Hematopoietic multipotent progenitor cell treated with erythropoietin and hydrocortisone succinate and interleukin-3 and kit ligand, for 4 days (in vitro differentiated cells): ENCODE measurements at regions not wholly inside any gene's neighbourhood (a gene's known extent, or its start where the extent isn't known, plus 50 kb on each side); places are given as distances from the start of the nearest gene placed in this dataset.
"Not testable (repeated sequence)": the region's sequence is repeated elsewhere in the genome, so short reads cannot be mapped to it uniquely, and the experiment has no call there.

Experiments used
- DNase-seq: peaks from one replicate; pipeline ENCODE4 v3.0.0-alpha.2; 2015

- DNase-seq, result peak; percentile 4
Observed at GRCh38 chr1:163914785-163915413, 593.1 kb downstream of the NUF2 start.

DNA sequence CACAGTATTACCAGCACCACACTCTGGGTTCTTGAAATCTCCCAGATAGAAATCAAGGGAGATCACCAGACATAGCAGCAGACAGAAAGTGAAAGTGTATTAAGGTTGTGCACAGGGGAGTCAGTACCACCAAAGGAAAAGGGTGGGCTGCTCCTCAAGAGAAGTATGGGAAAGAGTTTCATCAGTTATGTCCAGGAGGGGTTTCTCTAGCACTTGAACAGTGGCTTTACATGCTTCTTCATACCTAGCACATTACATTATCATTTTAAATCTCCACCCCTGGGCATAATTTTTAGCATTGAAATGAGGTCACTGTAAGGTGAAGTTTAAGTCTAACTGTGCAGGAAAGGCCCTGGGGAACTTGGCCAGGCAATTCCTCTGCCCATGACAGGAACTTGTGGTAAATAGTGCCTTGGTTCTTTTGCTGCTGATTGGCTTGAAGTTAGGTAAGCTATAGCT is 601.0 kb downstream of the NUF2 start:
- DNase-seq, result peak; percentile 68

DNA sequence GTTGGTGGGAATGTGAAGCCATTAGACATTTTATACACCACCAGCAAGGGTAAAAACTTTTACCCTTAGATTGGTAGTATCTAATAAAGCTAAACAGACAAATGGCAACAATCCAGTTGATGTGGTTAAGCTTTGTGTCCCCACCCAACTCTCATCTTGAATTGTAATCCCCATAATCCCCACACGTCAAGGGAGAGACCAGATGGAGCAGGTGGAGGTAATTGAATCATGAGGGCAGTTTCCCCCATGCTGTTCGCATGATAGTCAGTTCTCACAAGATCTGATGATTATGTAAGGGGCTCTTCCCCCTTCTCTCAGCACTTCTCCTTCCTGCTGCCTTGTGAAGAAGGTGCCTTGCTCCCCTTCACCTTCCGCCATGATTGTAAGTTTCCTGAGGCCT is 602.3 kb downstream of the NUF2 start:
- DNase-seq, result peak; percentile 8

GRCh38 chr1:163927493-163927892 is 605.7 kb downstream of the NUF2 start:
- DNase-seq, result no peak

GRCh38 chr1:163928069-163928468 is 606.3 kb downstream of the NUF2 start:
- no peak for DNase-seq

DNA sequence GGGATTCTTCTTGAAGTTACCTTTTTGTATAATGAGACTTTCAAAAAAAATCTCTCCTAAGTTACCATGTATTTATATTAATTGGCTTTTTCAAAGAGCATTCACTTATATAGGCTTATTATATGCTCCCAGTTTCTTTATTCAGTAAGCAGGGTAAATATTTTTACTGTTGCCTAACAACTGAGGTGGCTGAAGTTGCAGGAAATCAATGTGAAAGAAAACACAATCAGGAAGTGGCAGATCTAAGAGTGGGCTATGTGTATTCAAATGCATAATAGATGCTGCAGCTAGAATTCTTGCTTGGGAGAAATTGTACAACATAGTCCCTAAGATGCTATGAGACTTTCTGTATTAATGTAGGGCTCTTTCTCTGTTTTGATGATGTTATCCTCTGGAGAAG is 606.9 kb downstream of the NUF2 start:
- no peak for DNase-seq

GRCh38 chr1:163932901-163933300 is 611.1 kb downstream of the NUF2 start:
- peak; percentile 3 for DNase-seq

GRCh38 chr1:163933437-163933836 is 611.7 kb downstream of the NUF2 start:
- no peak for DNase-seq

GRCh38 chr1:163935738-163936374 is 614.1 kb downstream of the NUF2 start:
- no peak for DNase-seq

- DNase-seq, result no peak
Observed at GRCh38 chr1:163959622-163960021, 599.4 kb upstream of the PBX1 start.

GRCh38 chr1:163970151-163970550 is 588.8 kb upstream of the PBX1 start:
- no peak for DNase-seq

DNA sequence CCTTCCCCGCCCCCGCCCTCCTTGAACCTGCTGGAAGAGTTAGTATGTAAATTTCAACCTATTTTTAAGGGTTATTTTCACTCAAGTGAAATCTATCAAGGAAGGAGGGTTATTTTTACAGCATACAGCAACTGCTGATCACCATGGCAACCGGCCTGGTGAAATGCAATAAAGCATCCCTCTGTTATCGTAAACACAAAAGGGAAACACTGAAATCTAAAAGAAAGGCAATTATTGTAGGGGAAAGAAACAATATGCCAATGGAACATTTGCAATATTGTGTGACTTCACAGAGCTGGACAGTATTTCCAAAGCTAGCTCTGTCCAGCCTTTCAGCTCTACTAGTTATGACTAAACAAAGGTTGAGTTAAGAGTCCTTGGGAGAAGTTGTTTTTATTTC is 588.3 kb upstream of the PBX1 start:
- DNase-seq, result no peak

DNA sequence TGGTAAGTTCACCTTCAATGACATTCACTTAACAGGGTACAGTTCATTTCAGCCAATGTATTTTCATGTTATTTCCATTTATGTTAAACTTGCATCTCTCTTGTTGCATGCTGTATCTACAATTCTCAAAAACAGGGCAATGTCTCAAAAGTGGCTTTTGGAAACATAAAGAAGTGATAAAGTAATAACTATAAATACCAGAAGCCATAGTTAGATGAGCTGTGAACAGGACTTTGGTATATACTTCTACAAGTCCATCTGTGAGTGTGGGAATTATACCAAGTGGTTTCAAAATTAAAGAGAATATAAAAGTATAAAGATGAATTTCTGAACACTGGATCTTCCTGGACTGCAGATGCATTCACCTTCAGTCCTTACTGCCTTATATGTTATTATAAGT is 585.4 kb upstream of the PBX1 start:
- no peak for DNase-seq

DNA sequence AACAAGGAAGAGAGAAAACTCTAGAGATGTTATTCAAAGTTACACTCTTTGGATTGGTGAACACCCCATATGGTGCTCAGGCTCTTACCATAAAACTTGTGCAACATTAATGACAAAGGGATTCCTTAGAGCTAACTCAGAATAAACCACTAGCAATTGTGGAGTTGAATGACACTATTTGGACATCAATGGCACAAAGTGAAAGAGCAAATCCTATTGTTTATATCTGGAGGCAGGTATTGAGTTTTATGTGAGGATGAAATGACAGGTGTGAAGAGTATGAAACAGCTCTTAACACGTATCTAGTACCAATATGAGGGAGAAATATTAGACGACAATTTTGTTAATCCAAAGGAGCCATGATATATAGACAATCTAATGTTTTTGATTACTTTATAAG is 584.9 kb upstream of the PBX1 start:
- DNase-seq, result no peak

- no peak for DNase-seq
Observed at GRCh38 chr1:163980394-163980793, 578.6 kb upstream of the PBX1 start.

DNA sequence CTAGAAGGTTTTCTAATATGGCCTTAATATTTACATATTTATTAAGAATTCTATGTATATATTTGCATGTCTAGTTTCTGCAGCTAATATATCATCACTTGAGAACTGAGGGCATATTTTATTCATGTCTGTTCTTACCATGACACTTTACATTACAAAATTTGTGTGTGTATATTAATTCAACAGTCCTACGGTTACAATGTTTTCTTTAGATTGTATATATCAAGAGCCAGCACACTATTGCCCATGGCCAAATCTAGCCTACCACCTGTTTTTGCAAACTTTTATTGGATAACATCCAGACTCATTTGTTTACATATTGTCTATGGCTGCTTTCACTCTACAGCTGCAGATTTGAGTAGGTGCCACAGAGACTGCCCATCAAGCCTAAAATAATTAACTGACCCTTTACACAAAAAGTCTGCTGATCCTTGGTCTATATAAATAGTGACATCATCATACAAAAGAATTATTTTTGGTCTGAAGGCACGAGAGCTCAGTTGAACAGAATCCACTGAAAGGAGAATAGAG is 577.4 kb upstream of the PBX1 start:
- no peak for DNase-seq

DNA sequence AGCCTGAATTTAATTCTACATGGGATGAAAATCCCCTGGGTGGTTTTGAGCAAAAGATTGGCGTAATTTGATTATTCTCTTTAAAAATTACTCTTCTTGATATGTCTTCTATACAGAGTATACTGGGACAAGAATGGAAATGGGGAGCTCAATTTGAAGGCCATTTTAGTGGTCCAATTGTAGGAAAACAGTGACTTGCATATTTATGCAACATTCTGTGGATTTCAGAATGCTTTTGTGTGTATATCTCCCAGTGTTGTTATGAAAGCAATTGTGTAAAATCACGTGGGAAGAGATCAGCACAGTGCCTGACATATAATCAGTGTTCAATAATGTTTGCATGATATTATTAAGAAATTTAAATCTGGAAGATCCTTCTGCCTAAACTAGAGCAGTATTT is 575.9 kb upstream of the PBX1 start:
- no peak for DNase-seq

DNA sequence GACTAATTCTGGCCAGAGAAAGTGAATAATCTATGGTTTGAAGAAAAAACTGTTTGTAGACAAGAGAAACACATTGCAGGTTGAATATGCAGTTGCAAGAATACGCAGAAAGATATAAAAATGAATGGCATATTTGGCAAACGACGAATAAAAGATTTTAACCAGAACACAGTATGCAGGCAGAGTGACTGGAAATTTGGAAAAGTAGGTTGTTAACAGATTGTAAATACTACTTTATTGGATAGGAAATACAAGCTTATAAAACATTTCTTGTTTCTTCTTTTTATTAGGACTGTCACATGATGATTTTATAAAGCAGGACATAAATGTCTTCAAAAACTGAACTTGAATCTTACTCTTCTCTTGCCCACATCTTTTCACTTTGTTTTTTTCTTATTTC is 573.3 kb upstream of the PBX1 start:
- DNase-seq, result no peak

- no peak for DNase-seq
Observed at GRCh38 chr1:163999131-163999530, 559.9 kb upstream of the PBX1 start.

DNA sequence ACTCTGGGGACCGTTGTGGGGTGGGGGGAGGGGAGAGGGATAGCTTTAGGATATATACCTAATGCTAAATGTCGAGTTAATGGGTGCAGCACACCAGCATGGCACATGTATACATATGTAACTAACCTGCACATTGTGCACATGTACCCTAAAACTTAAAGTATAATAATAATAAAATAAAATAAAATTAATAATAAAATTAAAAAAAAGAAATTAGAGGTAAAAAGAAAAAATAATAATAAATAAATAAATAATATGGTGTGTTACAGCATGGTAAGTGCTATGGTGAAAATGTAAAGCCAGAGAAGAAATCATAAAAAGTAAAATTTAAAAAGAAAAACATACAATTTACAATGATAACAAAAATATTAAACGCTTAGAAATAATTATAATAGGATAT is 552.8 kb upstream of the PBX1 start:
- not testable (repeated sequence) for DNase-seq

DNA sequence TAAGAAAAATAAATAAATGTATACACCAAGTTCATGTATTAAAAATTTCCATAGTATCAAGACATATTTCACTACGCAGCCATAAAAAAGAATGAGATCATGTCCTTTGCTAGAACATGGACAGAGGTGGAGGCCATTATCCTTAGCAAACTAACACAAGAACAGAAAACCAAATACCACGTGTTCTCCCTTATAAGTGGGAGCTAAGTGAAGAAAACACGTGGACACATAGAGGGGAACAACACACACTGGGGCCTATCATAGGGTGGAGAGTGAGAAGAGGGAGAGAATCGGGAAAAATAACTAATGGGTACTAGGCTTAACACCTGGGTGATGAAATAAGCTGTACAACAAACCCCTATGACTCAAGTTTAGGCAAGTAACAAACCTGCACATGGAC is 552.4 kb upstream of the PBX1 start:
- DNase-seq, result no peak

GRCh38 chr1:164017239-164017638 is 541.7 kb upstream of the PBX1 start:
- no peak for DNase-seq

- no peak for DNase-seq
Observed at GRCh38 chr1:164020391-164020790, 538.6 kb upstream of the PBX1 start.

GRCh38 chr1:164021813-164022212 is 537.2 kb upstream of the PBX1 start:
- DNase-seq, result no peak

DNA sequence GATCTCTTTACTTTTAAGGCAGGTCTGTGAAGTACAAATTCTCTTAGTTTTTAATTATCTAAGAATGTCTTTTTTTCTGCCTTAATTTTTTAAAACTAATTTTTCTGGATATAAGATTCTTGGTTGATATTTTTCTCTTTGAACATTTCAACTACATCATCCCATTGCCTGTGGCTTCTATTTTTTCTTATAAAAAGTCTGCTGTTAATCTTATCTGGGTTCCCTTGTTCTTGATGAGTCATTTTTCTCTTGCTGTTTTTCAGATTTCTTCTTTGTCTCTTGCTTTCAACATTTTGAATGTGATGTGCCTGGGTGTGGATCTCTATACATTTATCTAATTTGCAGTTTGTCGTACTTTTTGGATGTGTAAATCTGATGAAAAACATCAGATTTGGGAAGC is 525.2 kb upstream of the PBX1 start:
- DNase-seq, result no peak
